ENCODE measurements at regions not wholly inside any gene's neighbourhood (a gene's known extent, or its start where the extent isn't known, plus 50 kb on each side); places are given as distances from the start of the nearest gene placed in this dataset.

GRCh38 chr13:65789815-65790214, 1440.3 kb downstream of the PCDH9 start:
- TF ChIP-seq CTCF (IDR thresholded peaks at IDR 0.05) (no peak), ZFX (IDR thresholded peaks at IDR 0.05; ENCODE audit: borderline replicate concordance) (no peak)

Measured in 22Rv1 (cell line).